ENCODE measurements at regions not wholly inside any gene's neighbourhood (a gene's known extent, or its start where the extent isn't known, plus 50 kb on each side); places are given as distances from the start of the nearest gene placed in this dataset.

- TF ChIP-seq ZNF609 (CRISPR knock-in tag; IDR thresholded peaks at IDR 0.05; ENCODE audit: borderline replicate concordance) (no peak), FOXP4 (CRISPR knock-in tag; IDR thresholded peaks at IDR 0.05; ENCODE audit: borderline replicate concordance) (no peak; the same call in 1 of the 2 replicates), PTTG1 (tag; IDR thresholded peaks at IDR 0.05; ENCODE audit: low read depth) (no peak), ZNF347 (CRISPR knock-in tag; IDR thresholded peaks at IDR 0.05; ENCODE audit: low read depth) (no peak), RFX1 (IDR thresholded peaks at IDR 0.05) (no peak), GABPB1 (CRISPR knock-in tag; IDR thresholded peaks at IDR 0.05) (peak; percentile 28; the same call in 1 of the 2 replicates), RBM17 (IDR thresholded peaks at IDR 0.05; ENCODE audit: borderline replicate concordance, low read depth, low read length) (no peak), XRCC4 (IDR thresholded peaks at IDR 0.05; ENCODE audit: extremely low read depth, insufficient read depth, insufficient read length) (no peak), EWSR1 (IDR thresholded peaks at IDR 0.05; ENCODE audit: borderline replicate concordance, low read depth, partially characterized antibody) (no peak), SMARCA5 (IDR thresholded peaks at IDR 0.05) (no peak), HMG20B (CRISPR knock-in tag; IDR thresholded peaks at IDR 0.05) (no peak), KDM4B (IDR thresholded peaks at IDR 0.05; ENCODE audit: borderline replicate concordance in 2 of 2, low read depth in 1 of 2) (no peak), COPS2 (conservative IDR thresholded peaks at IDR 0.05) (no peak), ZBTB49 (CRISPR knock-in tag; IDR thresholded peaks at IDR 0.05; ENCODE audit: borderline replicate concordance) (no peak), THAP12 (CRISPR knock-in tag; IDR thresholded peaks at IDR 0.05) (no peak), TFAM (CRISPR knock-in tag; conservative IDR thresholded peaks at IDR 0.05) (no peak), ZC3H4 (CRISPR knock-in tag; IDR thresholded peaks at IDR 0.05; ENCODE audit: borderline replicate concordance) (no peak)
These were observed 274.1 kb upstream of the CITED2 start (continued) for GRCh38 chr6:139648430-139649000.

All from K562 (cell line).